Skeletal muscle tissue (tissue), 3 donors: ENCODE measurements at regions not wholly inside any gene's neighbourhood (a gene's known extent, or its start where the extent isn't known, plus 50 kb on each side); places are given as distances from the start of the nearest gene placed in this dataset.
A peak's percentile ranks its signal among the peaks of the same experiment; 100 is the strongest.

ENCODE experiments used
- H3K27ac ChIP-seq: one replicate; pipeline ENCODE4 v1.7.0; 2013; ENCODE audit warnings: mild to moderate bottlenecking, low read depth, low read length, inconsistent platforms
- H3K27me3 ChIP-seq, 3 donors: one replicate each; pipeline ENCODE4 v1.7.0; 2013; ENCODE audit warnings: low read length in 3 of 3; ENCODE audit not compliant: control insufficient read depth in 3 of 3, insufficient read depth in 3 of 3
- H3K36me3 ChIP-seq, 3 donors: one replicate each; pipeline ENCODE4 v1.7.0; 2013; ENCODE audit warnings: low read length in 3 of 3; ENCODE audit not compliant: control insufficient read depth in 3 of 3, insufficient read depth in 3 of 3
- H3K4me1 ChIP-seq, 3 donors: one replicate each; pipeline ENCODE4 v1.7.0; 2013; ENCODE audit warnings: low read length in 3 of 3, mild to moderate bottlenecking in 3 of 3; ENCODE audit not compliant: control insufficient read depth in 3 of 3, insufficient read depth in 3 of 3
- H3K4me3 ChIP-seq, 3 donors: one replicate each; pipeline ENCODE4 v1.7.0; 2013; ENCODE audit warnings: low read length in 3 of 3
- H3K9ac ChIP-seq, 3 donors: one replicate each; pipeline ENCODE4 v1.7.0; 2013; ENCODE audit warnings: low read length in 3 of 3, mild to moderate bottlenecking in 3 of 3, moderate library complexity in 2 of 3, low read depth in 1 of 3
- H3K9me3 ChIP-seq, 3 donors: one replicate each; pipeline ENCODE4 v1.7.0; 2013; ENCODE audit warnings: low read length in 3 of 3; ENCODE audit not compliant: control insufficient read depth in 3 of 3
- donor health status: Osteomylitis.

- Histone ChIP-seq H3K27me3 (no peaks in the 10 kb centered on the region), H3K27ac (no peak overlapping the region), H3K9ac (no peak overlapping the region), H3K9me3 (peaks cover 0 to 3% (median 0%) of the 10 kb centered on the region in 3 donors), H3K4me1 (peaks cover 0 to 4% (median 0%) of the 10 kb centered on the region in 3 donors), H3K36me3 (no peaks in the 10 kb centered on the region), H3K4me3 (no peak overlapping the region)
Observed at GRCh38 chr10:98332623-98333269, 64.8 kb upstream of the LOXL4 start.

- peaks cover 0 to under 1% (median 0%) of the 10 kb centered on the region in 3 donors for H3K27me3 ChIP-seq
- peaks cover 0 to 2% (median 0%) of the 10 kb centered on the region in 3 donors for H3K4me1 ChIP-seq
- no peak overlapping the region for H3K27ac ChIP-seq
- H3K4me3 ChIP-seq, result no peak overlapping the region
- H3K9ac ChIP-seq, result no peak overlapping the region
- peaks cover 0 to 3% (median 0%) of the 10 kb centered on the region in 3 donors for H3K9me3 ChIP-seq
- H3K36me3 ChIP-seq, result no peaks in the 10 kb centered on the region
Observed at GRCh38 chr10:98331885-98332284, 63.9 kb upstream of the LOXL4 start.

- peaks cover 0 to 6% (median 0%) of the 10 kb centered on the region in 3 donors for H3K27me3 ChIP-seq
- H3K4me3 ChIP-seq, result no peak overlapping the region
- no peak overlapping the region for H3K27ac ChIP-seq
- H3K4me1 ChIP-seq, result peaks cover 0 to 4% (median 2%) of the 10 kb centered on the region in 3 donors
- no peak overlapping the region for H3K9ac ChIP-seq
- no peaks in the 10 kb centered on the region for H3K36me3 ChIP-seq
- H3K9me3 ChIP-seq, result peaks cover 0 to 3% (median 0%) of the 10 kb centered on the region in 3 donors
Observed at GRCh38 chr10:98330987-98331386, 63.0 kb upstream of the LOXL4 start.

- peaks cover 0 to 3% (median 0%) of the 10 kb centered on the region in 3 donors for H3K9me3 ChIP-seq
- peaks cover 0 to 6% (median 3%) of the 10 kb centered on the region in 3 donors for H3K27me3 ChIP-seq
- peaks cover 0 to 6% (median 5%) of the 10 kb centered on the region in 3 donors for H3K4me1 ChIP-seq
- H3K4me3 ChIP-seq, result no peak overlapping the region
- no peak overlapping the region for H3K9ac ChIP-seq
- H3K27ac ChIP-seq, result no peak overlapping the region
- H3K36me3 ChIP-seq, result no peaks in the 10 kb centered on the region
Observed at GRCh38 chr10:98328640-98329039, 60.6 kb upstream of the LOXL4 start.

- Histone ChIP-seq H3K4me3 (no peak overlapping the region), H3K27me3 (peaks cover 0 to 6% (median 3%) of the 10 kb centered on the region in 3 donors), H3K4me1 (peaks cover 0 to 10% (median 10%) of the 10 kb centered on the region in 3 donors), H3K27ac (no peak overlapping the region), H3K36me3 (no peaks in the 10 kb centered on the region), H3K9me3 (peaks cover 0 to 3% (median 0%) of the 10 kb centered on the region in 3 donors), H3K9ac (no peak overlapping the region)
Observed at GRCh38 chr10:98328163-98328562, 60.2 kb upstream of the LOXL4 start.

GRCh38 chr10:98326621-98327027, 58.6 kb upstream of the LOXL4 start:
- no peak overlapping the region for H3K27ac ChIP-seq
- H3K36me3 ChIP-seq, result no peaks in the 10 kb centered on the region
- H3K4me1 ChIP-seq, result peaks cover 4 to 18% (median 15%) of the 10 kb centered on the region in 3 donors
- no peak overlapping the region for H3K4me3 ChIP-seq
- peaks cover 0 to 6% (median 3%) of the 10 kb centered on the region in 3 donors for H3K27me3 ChIP-seq
- peak overlapping the region in 1 of 3 donors; percentile 8 for H3K9ac ChIP-seq
- H3K9me3 ChIP-seq, result peaks cover 0 to 3% (median 0%) of the 10 kb centered on the region in 3 donors

- no peaks in the 10 kb centered on the region for H3K9me3 ChIP-seq
- H3K36me3 ChIP-seq, result no peaks in the 10 kb centered on the region
- no peak overlapping the region for H3K4me3 ChIP-seq
- H3K9ac ChIP-seq, result no peak overlapping the region
- H3K27ac ChIP-seq, result peak overlapping the region; percentile 31
- peaks cover 0 to 9% (median 3%) of the 10 kb centered on the region in 3 donors for H3K27me3 ChIP-seq
- H3K4me1 ChIP-seq, result peaks cover 4 to 19% (median 18%) of the 10 kb centered on the region in 3 donors
Observed at GRCh38 chr10:98323221-98324164, 55.5 kb upstream of the LOXL4 start.

- H3K9ac ChIP-seq, result no peak overlapping the region
- no peak overlapping the region for H3K4me3 ChIP-seq
- peaks cover 4 to 24% (median 23%) of the 10 kb centered on the region in 3 donors for H3K4me1 ChIP-seq
- H3K9me3 ChIP-seq, result no peaks in the 10 kb centered on the region
- H3K27me3 ChIP-seq, result peaks cover 0 to 3% (median 3%) of the 10 kb centered on the region in 3 donors
- H3K27ac ChIP-seq, result no peak overlapping the region
- H3K36me3 ChIP-seq, result no peaks in the 10 kb centered on the region
Observed at GRCh38 chr10:98321186-98321780, 53.3 kb upstream of the LOXL4 start.

GRCh38 chr10:98320486-98321185, 52.6 kb upstream of the LOXL4 start:
- Histone ChIP-seq H3K27me3 (peaks cover 0 to 3% (median 3%) of the 10 kb centered on the region in 3 donors), H3K9me3 (no peaks in the 10 kb centered on the region), H3K4me3 (no peak overlapping the region), H3K27ac (no peak overlapping the region), H3K9ac (no peak overlapping the region), H3K36me3 (no peaks in the 10 kb centered on the region), H3K4me1 (peaks cover 4 to 31% (median 25%) of the 10 kb centered on the region in 3 donors)
